Upper lobe of left lung (tissue), 4 donors: ENCODE measurements at regions not wholly inside any gene's neighbourhood (a gene's known extent, or its start where the extent isn't known, plus 50 kb on each side); places are given as distances from the start of the nearest gene placed in this dataset.

Experiments used
- POLR2A ChIP-seq, 4 donors: fragments of 450-650 bp; IDR thresholded peaks; one replicate each; pipeline ENCODE4 v1.5.1; 2016 to 2017; ENCODE audit warnings: antibody characterized with exemption in 4 of 4, mild to moderate bottlenecking in 2 of 4
- TF ChIP-seq, protein P1 (sequence below), 6 experiments: fragments of 450-650 bp in 4 of 6; fragments of 200-600 bp in 2 of 6; sonication (generic) in 2 of 6; IDR thresholded peaks; one replicate each; pipeline ENCODE4 v1.5.1; 2016 to 2019; ENCODE audit warnings: antibody characterized with exemption in 6 of 6

DNA sequence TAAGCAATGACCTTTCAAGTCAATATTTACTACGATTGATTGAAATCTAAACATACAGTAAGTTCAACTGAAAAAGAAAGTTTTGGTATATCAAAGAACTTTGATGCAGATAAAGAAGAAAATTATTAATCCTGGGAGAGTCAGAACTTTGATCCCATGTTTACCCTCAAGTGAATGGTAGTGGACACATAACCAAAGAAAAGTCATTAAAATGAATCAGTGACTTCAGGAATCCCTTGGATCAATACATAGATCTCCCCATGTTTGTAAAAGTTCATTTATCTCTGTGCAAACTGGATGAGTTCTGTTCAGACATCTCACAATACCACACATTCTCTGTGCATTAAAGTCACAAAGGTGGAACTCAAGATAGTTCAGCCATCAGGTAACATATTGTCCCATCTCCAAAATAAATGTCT is 75.5 kb upstream of the RELN start:
- TF ChIP-seq, protein P1, sequence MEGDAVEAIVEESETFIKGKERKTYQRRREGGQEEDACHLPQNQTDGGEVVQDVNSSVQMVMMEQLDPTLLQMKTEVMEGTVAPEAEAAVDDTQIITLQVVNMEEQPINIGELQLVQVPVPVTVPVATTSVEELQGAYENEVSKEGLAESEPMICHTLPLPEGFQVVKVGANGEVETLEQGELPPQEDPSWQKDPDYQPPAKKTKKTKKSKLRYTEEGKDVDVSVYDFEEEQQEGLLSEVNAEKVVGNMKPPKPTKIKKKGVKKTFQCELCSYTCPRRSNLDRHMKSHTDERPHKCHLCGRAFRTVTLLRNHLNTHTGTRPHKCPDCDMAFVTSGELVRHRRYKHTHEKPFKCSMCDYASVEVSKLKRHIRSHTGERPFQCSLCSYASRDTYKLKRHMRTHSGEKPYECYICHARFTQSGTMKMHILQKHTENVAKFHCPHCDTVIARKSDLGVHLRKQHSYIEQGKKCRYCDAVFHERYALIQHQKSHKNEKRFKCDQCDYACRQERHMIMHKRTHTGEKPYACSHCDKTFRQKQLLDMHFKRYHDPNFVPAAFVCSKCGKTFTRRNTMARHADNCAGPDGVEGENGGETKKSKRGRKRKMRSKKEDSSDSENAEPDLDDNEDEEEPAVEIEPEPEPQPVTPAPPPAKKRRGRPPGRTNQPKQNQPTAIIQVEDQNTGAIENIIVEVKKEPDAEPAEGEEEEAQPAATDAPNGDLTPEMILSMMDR (IDR thresholded peaks at IDR 0.05), result no peak
- TF ChIP-seq POLR2A (IDR thresholded peaks at IDR 0.05), result no peak
